ENCODE measurements at regions not wholly inside any gene's neighbourhood (a gene's known extent, or its start where the extent isn't known, plus 50 kb on each side); places are given as distances from the start of the nearest gene placed in this dataset.

- FAIRE-seq = no peak
- 77 to 90% methylated on average over 10 of the region's 10 CpGs for WGBS, 2 donors
- H3K27me3 ChIP-seq = no peaks in the 10 kb centered on the region
- no peak overlapping the region for H3K27ac ChIP-seq
- no peak for DNase-seq
- no peak for TF ChIP-seq CTCF (IDR thresholded peaks at IDR 0.05)
- no peaks in the 10 kb centered on the region for H3K36me3 ChIP-seq
- no peaks in the 10 kb centered on the region for H3K4me1 ChIP-seq
- no peak for ATAC-seq
- no peak overlapping the region for H3K4me3 ChIP-seq
- intact Hi-C loops (cut with DNase I) = no loop called here
- no peaks in the 10 kb centered on the region for H3K9me3 ChIP-seq
These were observed 61.7 kb upstream of the IRX4 start for GRCh38 chr5:1944408-1944807.

- H3K27me3 ChIP-seq = no peaks in the 10 kb centered on the region
- intact Hi-C loops (cut with DNase I) = no loop called here
- ATAC-seq (no peak), DNase-seq (no peak), FAIRE-seq (no peak)
- no peaks in the 10 kb centered on the region for H3K36me3 ChIP-seq
- H3K9me3 ChIP-seq = no peaks in the 10 kb centered on the region
- no peak overlapping the region for H3K4me3 ChIP-seq
- TF ChIP-seq CTCF (IDR thresholded peaks at IDR 0.05) = no peak
- WGBS, 2 donors = 91 to 93% methylated on average over 11 of the region's 11 CpGs
- H3K27ac ChIP-seq = no peak overlapping the region
- H3K4me1 ChIP-seq = no peaks in the 10 kb centered on the region
These were observed 60.8 kb upstream of the IRX4 start for GRCh38 chr5:1943481-1943880.

- no peaks in the 10 kb centered on the region for H3K36me3 ChIP-seq
- FAIRE-seq (no peak), ATAC-seq (no peak), DNase-seq (no peak)
- H3K9me3 ChIP-seq = no peaks in the 10 kb centered on the region
- 83 to 98% methylated on average over 5 of the region's 5 CpGs for WGBS, 2 donors
- H3K4me3 ChIP-seq = no peak overlapping the region
- no peaks in the 10 kb centered on the region for H3K27me3 ChIP-seq
- H3K4me1 ChIP-seq = no peaks in the 10 kb centered on the region
- no peak overlapping the region for H3K27ac ChIP-seq
- intact Hi-C loops (cut with DNase I) = no loop called here
- no peak for TF ChIP-seq CTCF (IDR thresholded peaks at IDR 0.05)
These were observed 59.9 kb upstream of the IRX4 start for GRCh38 chr5:1942630-1943029.

GRCh38 chr5:1942158-1942557 is 59.4 kb upstream of the IRX4 start:
- no peak for TF ChIP-seq CTCF (IDR thresholded peaks at IDR 0.05)
- Histone ChIP-seq H3K9me3 (no peaks in the 10 kb centered on the region), H3K4me3 (no peak overlapping the region), H3K27ac (no peak overlapping the region), H3K27me3 (no peaks in the 10 kb centered on the region), H3K4me1 (no peaks in the 10 kb centered on the region), H3K36me3 (no peaks in the 10 kb centered on the region)
- intact Hi-C loops (cut with DNase I) = no loop called here
- 98 to 100% methylated on average over 1 of the region's 1 CpG for WGBS, 2 donors
- FAIRE-seq (no peak), ATAC-seq (no peak), DNase-seq (no peak)

- Histone ChIP-seq H3K4me1 (no peaks in the 10 kb centered on the region), H3K36me3 (no peaks in the 10 kb centered on the region), H3K27ac (no peak overlapping the region), H3K9me3 (no peaks in the 10 kb centered on the region), H3K27me3 (no peaks in the 10 kb centered on the region), H3K4me3 (no peak overlapping the region)
- no peak for TF ChIP-seq CTCF (IDR thresholded peaks at IDR 0.05)
- FAIRE-seq (no peak), DNase-seq (no peak), ATAC-seq (no peak)
- intact Hi-C loops (cut with DNase I) = no loop called here
- 70 to 74% methylated on average over 6 of the region's 6 CpGs for WGBS, 2 donors
These were observed 56.5 kb upstream of the IRX4 start for GRCh38 chr5:1939256-1939655.
